DMS79 (cell line): ENCODE measurements at regions not wholly inside any gene's neighbourhood (a gene's known extent, or its start where the extent isn't known, plus 50 kb on each side); places are given as distances from the start of the nearest gene placed in this dataset.
"Not testable (repeated sequence)": the region's sequence is repeated elsewhere in the genome, so short reads cannot be mapped to it uniquely, and the experiment has no call there.

Source experiments
- DNase-seq: peaks from one replicate; lab custom pipeline; 2025; lab: John Stamatoyannopoulos, UW

- DNase-seq: no peak
These were observed 169.9 kb upstream of the HAND2 start for GRCh38 chr4:173699841-173700475.

DNA sequence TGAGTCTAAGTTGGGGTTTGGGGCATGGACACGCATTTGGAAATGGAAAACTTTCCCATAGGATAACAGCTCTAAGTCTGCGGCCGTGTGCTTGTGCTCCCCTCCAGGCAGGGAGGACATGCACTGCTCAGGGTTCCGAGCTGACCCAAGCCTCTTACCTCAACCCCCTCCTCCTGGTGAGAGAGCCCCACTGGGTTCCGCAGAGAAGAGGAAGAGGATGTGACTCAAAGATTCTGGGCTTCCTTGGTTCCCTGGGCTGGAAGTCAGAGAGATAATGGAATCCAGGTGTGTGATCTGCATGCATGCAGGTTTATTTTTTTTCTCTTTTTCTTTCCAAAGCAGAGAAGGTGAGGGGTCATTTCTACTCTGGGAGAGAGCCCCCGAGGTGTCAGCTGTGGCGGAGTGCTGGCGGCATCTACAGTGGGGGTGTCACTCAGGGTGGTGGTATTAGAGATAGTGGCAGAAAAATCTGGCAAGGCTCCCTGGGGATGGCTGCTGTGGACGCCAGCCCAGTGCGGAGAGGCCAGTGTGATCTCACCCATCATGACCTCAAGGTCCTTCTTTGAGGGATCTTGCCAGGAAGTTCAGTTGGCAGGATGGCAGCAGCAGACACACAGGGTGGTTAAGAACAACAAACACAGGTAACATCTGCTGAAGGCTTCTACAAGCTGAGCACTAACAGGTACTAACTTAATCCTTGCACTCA is 168.7 kb upstream of the HAND2 start:
- DNase-seq: no peak

DNA sequence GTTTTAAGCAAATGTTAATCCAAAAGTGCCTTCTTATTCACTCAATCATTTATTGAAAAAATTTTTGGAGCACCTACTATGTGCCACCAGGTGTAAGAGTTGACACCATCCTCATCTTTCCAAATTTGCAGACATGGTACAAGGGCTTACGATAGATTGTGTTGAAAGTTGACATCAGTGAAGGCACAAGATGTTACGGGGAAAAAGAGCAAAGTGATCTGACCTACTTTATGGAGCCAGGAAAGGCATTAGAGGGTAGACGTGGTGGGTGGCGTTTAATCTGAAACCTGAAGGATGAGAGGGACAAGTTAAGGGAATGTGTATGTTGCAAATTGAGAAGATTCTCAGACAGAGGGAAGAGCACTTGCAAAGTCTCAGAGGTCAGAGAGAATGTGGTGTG is 167.8 kb upstream of the HAND2 start:
- no peak for DNase-seq

DNA sequence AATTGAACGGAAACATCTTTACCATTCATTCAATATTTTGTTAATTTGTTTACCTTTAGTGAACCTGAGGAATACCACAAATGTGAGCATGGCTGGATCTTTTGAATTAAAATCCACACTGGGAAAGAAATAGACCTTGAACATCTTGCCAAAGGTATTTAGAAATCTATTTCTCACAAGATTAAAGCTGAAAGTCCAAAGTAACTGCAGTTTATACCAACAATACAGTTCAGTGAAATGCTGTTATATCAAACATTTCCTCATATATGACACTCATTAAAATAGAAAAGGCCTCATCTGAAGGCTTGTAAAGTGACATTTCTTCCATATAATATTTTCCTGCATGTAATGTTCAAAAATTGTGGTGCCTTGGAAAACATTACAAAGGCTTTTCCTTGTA is 166.5 kb upstream of the HAND2 start:
- no peak for DNase-seq

DNA sequence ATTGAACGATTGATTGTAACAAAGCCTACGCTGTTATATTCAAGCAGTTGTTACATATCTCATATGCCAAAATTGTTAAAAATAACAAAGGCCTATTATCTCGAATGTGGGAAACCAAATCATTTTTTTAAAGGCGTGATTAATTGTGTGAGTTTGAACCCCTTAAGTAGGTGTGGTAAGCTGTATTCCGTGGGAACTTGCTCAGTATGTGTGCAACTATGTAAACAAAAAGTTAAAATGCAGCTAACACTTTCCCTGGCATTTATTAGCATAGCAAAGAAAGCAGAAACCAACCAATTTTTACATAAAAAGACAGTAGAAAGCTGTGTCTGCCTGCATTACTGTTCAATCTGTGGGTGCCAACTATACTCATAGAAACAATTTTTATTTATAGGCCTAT is 166.0 kb upstream of the HAND2 start:
- no peak for DNase-seq

GRCh38 chr4:173685831-173686210 is 155.8 kb upstream of the HAND2 start:
- no peak for DNase-seq

- DNase-seq: no peak
These were observed 155.3 kb upstream of the HAND2 start for GRCh38 chr4:173685165-173685830.

DNA sequence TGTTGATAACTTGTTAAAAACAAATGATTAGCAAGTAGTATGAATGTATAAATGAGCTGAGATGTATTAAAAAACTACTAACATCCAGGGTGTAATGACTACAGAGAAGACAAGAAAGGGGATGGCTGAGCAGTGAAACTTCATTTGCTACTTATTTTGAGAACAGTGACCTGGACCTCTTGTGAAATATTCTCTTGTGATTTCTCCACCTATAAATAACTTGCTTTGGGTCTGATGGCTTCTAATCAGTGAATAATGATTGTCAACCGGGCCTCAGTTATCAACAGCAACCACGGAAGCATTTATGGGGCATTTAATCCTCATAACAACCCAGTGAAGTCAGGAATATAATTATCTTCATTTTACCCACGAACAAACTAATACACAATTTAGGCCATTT is 154.2 kb upstream of the HAND2 start:
- no peak for DNase-seq

GRCh38 chr4:173682609-173683008 is 152.6 kb upstream of the HAND2 start:
- DNase-seq: no peak

GRCh38 chr4:173680278-173680677 is 150.2 kb upstream of the HAND2 start:
- DNase-seq: no peak

DNA sequence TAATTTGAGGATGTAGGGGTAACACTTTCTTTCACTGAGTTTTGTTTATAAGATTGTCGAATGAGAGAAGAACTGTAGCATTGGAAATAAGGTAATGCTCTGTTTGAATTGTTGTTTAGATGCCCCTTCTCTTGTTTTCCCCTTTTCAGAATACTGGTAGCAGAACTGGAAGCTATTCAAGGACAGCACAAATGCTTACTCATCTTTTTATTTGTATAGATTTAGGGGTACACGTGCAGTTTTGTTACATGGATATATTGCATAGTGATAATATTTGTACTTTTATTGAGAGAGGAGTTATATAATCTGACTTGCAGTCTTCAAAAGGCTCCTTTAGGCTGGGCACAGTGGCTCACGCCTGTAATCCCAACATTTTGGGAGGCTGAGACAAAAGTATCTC is 145.4 kb upstream of the HAND2 start:
- no peak for DNase-seq

GRCh38 chr4:173669460-173670179 is 139.6 kb upstream of the HAND2 start:
- no peak for DNase-seq

DNA sequence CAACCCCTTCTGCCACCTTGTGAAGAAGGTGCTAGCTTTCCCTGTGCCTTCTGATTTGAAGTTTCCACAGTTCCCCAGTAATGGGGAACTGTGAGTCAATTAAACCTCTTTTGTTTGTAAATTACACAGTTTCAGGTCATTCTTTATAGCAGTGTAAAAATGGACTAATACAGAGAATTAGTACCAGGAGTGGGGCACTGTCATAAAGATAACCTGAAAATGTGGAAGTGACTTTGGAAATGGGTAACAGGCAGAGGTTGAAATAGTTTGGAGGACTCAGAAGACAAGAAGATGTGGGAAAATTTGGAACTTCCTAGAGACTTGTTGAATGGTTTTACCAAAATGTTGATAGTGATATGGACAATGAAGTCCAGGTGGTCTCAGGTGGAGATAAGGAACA is 131.0 kb upstream of the HAND2 start:
- no peak for DNase-seq

GRCh38 chr4:173656898-173657297 is 126.9 kb upstream of the HAND2 start:
- DNase-seq: no peak

- no peak for DNase-seq
These were observed 122.4 kb upstream of the HAND2 start for GRCh38 chr4:173652283-173652931.

GRCh38 chr4:173651651-173652282 is 121.7 kb upstream of the HAND2 start:
- no peak for DNase-seq

DNA sequence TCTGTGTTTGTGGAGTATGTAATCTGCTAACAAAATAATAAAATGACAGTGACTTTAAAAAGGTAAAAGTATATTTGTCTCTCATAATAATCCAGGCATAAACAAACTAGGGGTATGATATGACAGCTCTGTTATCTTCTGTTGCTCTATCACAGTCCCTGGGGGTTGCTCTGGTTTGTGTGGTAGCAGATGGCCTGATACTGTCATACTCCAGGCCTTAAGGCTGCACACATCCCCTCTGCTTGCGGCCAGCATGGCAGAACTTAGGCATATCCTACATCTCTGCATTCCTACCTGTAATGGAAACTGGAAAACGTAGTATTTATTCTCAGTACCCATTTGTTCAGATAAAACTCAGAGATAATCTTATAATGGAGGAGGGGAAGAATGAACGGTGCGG is 117.9 kb upstream of the HAND2 start:
- no peak for DNase-seq

DNA sequence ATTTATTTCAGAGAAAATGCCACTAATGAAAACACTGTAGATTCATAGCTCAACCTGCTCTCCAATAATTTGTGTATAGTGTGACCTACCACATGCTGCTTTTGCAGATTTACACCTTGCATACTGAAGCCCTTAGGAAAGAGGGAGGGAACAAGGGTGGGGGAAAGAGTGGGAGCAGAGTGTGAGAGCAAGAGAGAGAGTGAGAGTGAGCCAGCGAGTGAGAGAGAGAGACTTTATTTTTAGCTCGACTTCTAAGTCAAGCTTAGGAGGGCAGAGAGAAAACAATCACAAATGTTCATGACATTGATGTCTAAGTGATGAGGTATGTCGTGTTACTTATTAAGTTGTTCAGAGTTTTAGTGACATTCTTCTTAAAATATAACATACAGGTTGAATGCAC is 112.5 kb upstream of the HAND2 start:
- DNase-seq: no peak

GRCh38 chr4:173635395-173635794 is 105.4 kb upstream of the HAND2 start:
- DNase-seq: no peak

- DNase-seq: no peak
These were observed 96.2 kb upstream of the HAND2 start for GRCh38 chr4:173626277-173626676.

GRCh38 chr4:173618648-173619047 is 88.6 kb upstream of the HAND2 start:
- DNase-seq: not testable (repeated sequence)

GRCh38 chr4:173609158-173609557 is 79.1 kb upstream of the HAND2 start:
- no peak for DNase-seq
